ENCODE measurements at regions not wholly inside any gene's neighbourhood (a gene's known extent, or its start where the extent isn't known, plus 50 kb on each side); places are given as distances from the start of the nearest gene placed in this dataset.
"Not testable (repeated sequence)": the region's sequence is repeated elsewhere in the genome, so short reads cannot be mapped to it uniquely, and the experiment has no call there.

DNA sequence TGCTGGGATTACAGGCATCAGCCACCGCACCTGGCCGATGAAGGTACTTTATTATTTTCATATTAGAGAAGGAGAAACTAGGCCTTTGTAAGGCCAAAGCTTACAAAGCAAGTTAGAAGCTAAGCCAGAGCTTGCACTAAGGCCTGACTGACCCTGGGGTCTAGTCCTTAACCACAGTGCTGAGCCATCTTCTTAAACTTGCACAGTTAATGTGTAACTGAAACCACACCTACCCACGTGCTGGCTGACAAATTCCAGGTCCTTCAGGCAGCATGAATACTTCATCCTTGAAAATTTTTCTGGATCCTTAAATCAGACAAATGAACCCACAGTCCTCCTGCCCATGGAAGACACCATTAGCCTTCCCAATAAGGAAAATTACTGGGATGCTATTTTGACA is 880.6 kb downstream of the UQCRFS1 start:
- no peak for DNase-seq

DNA sequence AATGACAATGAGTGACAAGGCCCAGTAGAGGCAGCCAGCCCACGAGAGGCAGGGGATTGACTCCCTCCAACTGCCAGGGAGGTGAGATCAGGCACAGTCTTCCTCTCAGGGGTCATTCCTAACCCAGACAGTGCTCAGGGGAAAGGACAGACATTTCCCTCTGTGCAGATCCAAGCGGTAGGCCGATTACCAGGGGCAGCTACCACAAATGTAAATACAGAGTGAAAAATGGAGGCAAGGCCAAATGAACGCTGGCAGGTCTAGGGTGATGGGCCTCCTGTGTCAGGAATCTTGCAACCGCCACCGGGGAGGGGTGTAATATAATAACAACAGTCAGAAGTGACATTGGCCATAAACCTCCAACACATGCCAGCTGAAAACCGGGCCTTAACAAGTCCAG is 881.4 kb downstream of the UQCRFS1 start:
- no peak for DNase-seq

DNA sequence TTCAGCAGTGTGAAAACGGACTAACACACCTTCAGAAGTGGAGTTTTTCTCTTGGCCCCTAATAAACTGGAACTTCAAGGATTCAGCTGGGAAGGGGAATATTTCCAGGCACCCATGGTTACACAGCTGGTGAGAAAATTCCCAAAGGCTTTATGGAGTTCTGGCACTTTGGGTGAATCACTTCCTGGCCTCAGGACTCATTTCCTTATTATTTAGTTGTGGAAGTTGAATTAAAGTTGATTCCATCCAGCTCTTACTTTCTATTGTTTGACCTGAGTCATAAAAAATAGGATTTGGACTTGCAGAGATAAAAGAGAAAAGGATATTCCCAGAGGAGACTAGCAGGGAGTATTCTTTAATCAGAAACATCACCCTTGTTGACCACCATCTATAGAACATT is 882.1 kb downstream of the UQCRFS1 start:
- DNase-seq: no peak

DNA sequence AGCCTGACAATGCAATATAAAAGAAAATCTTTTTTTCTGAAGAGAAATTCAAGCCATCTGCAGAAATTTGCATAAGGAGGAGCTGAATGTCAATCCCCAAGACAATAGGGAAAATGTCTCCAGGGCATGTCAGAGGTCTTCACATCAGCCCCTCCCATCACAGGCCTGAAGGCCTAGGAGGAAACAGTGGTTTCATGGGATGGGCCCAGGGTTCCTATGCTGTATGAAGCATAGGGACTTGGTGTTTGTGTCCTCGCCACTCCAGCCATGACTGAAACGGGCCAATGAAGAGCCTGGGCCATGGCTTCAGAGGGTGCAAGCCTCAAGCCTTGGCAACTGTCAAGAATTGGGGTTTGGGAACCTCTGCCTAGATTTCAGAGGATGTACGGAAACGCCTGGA is 883.5 kb downstream of the UQCRFS1 start:
- DNase-seq: no peak

DNA sequence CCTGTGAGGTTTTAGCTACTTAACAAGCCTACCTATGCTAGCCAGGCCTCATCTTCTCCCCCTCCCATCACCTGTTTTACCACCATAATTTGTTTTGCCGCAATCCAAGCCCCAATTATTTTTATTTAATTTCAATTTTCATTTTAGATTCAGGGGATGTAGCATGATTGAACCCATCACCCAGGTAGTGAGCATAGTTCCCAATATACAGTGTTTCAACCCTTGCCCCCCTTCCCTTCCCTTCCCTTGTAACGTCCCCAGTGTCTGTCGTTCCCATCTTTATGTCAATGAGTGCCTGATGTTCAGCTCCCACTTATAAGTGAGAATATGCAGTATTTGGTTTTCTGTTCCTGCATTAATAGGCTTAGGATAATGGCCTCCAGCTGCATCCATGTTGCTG is 885.0 kb downstream of the UQCRFS1 start:
- no peak for DNase-seq

DNA sequence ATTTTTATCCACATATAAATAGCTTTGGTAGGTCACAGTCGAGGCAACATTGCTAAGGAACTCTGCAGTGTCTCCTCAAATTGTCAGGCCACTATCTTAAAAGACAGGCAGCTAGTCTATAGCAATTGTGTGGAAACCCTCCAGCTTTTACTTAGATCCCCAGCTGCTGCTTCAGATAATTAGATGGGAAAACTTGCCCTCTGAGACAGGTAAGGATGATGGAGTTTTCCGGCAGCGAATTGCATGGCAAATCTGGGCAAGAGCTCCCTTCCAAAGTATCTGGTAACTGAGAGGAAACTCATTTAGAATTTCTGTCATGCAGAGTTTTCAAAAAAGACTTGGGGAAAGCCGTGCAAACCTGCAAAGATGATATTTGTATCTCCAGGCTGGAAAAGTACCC is 886.2 kb downstream of the UQCRFS1 start:
- DNase-seq: no peak

DNA sequence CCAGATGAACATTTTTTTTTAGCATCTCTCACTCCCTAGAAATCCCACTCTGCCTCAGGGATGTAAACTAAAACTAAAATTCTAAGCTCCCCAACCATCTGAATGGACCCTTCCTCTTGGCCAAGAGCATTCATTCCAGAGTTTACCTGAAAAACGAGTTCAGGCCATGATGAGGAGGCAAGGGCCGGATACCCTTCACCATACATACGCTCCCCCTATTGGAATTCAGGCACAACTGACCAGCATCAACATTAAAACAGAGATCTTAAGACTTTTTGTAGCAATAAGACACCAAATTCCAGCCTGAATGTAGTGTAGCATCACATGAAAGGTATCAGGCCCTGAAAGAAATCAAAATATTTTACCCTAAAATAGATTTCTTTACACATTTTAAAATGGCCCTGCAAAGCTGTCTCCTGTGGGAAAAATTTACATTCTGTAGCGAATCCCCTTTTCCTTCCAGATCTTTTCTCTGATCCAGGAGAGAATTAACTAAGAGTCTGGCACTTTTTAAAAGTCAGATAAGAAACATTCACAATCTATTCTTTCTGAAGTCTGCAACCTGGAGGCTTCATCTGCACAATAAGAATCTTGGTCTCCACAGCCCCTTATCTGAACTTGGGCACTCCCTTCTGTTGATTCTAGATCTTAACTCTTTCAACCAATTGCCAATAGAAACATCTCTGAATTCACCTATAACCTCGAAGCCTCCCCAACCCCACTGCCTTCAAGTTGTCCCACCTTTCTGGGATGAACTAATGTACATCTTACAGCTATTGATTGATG is 888.5 kb downstream of the UQCRFS1 start:
- DNase-seq: no peak

DNA sequence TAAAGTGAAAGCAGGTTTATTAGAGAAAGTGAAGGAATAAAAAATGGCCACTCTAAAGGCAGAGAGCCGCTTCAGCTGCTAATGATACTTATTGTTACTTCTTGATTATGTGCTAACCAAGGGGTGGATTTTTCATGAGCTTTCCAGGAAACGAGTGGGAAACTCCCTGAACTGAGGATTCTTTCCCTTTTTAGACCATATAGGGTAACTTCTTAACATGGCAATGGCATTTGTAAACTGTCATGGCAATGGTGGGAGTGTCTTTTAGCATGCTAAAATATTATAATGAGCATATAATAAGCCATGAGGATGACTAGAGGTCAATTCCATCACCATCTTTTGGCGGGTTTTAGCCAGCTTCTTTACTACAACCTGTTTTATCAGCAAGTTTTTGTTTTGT is 890.0 kb downstream of the UQCRFS1 start:
- no peak for DNase-seq

DNA sequence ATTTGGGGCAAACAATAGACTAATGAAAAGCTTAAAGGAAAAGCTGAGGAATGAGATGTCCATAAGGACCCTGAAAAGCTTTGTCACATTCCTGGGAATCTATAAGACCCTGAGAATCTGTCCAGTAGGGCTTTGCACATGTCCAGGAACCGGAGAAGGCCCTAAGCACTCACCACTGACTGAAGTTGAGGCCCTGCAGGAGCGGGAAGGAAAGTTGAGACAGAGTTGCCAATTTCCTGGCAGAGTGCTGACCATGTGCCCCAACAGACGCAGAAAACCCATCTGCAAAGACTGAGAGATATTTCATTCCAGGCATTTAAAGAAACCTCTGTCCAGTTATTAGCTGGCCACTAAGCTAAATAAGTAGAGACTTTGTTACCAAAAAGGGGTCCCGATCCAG is 890.5 kb downstream of the UQCRFS1 start:
- DNase-seq: no peak

DNA sequence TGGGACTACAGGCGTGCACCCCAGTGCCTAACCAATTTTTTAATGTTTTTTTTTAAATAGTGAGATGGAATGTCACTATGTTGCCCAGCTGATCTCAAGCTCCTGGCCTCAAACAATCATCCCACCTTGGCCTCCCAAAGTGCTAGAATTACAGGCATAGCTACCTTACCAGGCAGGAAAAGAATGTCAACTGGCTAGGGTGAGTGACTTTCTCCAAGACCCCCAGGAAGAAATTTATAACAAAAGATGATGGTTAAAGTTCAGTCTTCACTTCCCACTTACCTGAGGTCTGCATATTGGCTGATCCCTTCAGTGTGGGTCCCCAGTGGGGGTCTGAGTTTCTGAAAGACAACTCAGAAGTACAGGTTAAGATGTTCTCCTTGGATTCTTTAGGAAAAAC is 893.0 kb downstream of the UQCRFS1 start:
- no peak for DNase-seq

DNA sequence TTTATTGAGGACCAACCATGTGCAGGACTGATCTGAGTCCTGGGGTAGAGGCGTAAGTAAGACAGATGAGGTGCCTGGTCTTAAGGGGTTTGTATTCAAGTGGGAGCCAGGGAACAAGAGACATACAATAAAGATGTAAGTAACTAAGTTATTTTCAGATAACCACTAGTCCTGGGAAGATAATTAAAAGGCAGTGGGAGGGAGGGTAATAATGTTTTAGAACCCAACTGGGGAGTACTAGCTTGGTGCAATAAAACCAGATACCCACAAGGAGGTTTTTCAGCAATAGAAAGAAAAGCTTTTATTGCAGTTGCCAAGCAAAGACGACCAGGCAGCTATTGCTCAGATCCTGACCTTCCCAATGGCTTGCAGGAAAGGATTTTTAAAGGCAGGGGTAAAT is 893.7 kb downstream of the UQCRFS1 start:
- DNase-seq: no peak

DNA sequence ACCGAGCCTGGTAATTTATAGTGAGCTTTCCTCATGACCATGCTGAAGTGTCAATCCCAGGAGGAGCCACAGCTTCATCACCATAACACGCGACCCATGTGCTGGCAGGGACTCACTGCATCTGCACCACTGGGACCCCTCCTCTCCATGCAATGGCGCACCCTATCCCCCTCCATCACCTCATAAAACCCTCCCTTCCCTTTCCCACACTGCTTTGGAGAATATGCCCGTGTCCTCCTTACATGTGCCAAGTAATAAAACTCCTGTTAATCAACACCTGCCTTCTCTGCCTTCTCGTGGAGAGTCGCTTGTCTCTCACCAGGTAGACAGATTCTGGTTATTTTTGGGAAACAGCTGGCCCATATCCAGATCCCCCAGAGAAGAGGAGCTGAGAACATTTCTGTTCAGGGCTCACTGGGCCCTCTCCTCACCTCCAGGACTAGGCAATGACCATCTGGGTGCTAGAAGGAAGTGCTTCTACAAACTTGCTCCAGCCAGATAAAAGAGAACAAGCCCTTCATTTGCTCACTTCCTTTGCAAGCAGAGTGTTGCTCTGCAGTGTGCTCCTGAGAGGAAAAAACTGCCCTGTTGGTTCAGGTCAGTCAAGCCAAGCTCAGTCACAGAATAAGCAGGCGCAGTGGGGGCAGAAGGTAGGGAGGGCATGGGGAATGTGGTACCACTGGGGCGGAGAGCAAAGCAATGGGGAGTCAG is 894.3 kb downstream of the UQCRFS1 start:
- no peak for DNase-seq

DNA sequence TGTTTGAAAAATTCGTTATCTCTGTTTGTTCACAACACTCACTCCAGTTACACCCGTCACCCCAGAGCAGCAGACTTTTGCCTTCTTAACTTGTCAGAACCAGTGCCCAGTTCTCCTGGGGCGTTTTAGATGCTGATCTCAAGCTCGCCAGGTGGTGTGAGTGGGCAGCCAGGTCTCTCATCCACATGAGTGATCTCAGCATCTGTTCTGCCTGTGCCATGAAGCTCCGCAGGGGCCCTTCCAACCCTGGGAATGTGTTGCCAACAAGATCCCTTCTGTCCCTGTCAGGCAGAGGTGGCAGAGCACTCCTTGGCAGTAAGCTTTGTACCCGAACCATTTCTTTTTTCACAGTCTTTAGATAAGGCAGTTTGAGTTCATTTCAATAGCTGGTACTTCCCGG is 896.5 kb downstream of the UQCRFS1 start:
- DNase-seq: no peak

DNA sequence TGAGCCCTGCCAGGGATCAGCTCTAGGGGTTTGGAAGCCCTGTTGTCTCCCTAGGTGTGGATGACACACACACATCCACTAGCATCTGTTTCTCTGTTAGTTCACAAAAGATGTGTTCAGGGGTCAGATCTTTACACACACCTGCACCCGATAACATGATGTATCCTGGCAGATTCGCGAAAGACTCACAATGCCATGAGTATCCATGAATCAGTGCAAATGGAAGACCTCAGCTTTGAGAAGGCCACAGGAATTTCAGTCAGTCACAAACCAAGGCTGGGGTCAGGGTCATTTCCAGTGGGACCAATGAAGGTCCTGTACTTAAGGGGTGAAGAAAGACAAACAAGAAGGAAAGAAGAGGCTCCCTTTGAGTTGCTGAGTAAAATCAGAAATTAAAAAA is 898.2 kb downstream of the UQCRFS1 start:
- no peak for DNase-seq

DNA sequence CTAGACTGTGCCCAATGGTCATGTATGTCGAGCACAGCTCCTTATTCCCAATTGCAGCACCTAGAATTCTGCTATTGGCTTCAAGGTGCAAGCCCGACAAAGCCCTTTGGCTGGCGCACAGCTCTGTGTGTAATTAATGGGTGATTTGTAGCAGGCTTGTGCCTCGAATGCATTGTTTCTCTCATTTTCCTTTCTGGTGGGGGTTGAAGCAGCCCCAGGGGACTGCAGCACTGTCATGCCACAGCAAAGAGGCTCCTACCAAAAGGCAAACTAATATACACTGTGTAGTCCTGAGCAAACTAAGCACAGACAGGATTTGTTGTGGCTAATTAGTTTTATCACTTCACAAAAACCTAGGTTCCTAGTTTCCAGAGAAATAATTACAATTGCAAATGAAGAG is 898.7 kb downstream of the UQCRFS1 start:
- no peak for DNase-seq

DNA sequence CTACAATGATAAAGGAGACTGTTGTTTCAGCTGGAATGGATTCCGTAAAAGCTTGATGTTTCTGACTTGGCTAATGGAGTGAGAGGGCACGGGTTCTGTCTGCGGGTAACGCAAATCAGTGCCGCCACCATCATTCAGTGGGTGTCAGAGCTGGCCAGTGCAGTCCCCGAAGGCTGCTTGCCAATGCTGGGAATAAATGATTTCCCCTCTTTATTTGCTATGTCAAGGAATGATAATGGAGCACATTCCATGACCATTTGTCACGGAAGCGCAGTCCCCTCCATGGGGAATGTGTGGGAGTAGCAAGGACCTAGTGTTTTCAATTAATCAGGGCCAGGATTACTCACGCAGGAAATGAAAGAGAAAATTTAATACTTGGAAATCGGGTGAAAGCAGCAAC is 899.3 kb downstream of the UQCRFS1 start:
- no peak for DNase-seq

DNA sequence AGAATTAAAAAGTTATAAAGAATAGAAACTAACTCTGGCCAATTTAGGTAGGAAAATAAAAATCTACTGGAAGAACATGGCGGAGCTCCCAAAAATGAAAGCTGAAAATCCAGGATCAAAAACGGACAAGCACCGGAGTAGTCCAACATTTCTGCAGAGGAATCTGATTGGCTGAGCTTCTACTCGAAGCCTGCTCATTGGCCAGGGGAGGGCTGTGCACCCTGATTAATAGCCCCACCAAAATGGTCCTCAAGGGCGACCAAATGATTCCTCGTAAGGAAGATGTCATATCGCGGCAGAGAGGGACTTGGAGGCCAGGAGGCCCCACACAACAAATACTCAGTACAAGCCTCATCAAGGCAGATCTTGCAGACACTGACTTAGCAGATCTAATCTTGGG is 900.7 kb downstream of the UQCRFS1 start:
- no peak for DNase-seq

DNA sequence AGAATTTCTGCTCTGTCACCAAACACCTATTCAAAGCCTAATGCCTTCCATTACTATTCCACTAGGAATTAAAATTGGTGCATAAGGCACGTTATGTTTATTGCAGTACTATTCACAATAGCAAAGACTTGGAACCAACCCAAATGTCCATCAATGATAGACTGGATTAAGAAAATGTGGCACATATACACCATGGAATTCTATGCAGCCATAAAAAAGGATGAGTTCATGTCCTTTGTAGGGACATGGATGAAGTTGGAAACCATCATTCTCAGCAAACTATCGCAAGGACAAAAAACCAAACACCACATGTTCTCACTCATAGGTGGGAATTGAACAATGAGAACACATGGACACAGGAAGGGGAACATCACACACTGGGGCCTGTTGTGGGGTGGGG is 902.1 kb downstream of the UQCRFS1 start:
- DNase-seq: not testable (repeated sequence)

DNA sequence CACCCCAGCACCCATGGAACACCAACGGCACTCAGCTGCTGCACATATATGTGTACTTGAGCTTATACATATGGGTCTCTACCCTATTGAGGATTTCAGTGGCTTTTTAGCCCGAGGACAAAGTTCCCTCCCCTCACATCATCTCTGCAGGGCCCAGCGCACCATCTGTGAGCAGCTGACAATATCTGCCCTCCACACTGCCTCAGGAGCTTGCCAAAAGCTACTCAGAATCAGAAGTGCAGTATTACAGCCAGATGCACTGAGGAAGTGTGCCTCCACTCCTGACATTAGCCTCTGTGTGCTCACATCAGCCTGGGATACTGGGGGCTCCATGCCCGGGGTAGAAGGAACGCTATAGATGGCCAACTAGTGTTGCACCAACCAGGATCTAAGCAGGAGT is 903.9 kb downstream of the UQCRFS1 start:
- DNase-seq: no peak

DNA sequence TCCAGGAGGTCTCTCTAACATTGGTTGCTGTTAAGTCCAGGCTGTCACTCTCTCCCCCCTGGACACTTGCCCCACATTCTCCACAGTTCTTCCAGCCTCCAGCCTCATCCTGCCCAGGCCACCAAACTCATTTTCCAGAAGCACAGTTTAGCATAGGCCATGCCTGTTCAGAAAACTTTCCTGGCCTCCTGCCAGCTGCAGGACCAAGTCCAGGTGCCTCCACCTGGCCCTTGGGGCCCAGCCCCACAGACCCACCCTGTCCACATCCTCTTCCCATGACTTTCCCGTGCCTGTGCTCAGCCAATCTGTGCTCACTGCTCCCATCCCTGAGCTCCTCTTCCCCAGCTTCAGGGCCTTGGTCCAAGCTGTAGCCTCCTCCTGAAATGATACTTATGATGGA is 905.0 kb downstream of the UQCRFS1 start:
- DNase-seq: no peak

DNA sequence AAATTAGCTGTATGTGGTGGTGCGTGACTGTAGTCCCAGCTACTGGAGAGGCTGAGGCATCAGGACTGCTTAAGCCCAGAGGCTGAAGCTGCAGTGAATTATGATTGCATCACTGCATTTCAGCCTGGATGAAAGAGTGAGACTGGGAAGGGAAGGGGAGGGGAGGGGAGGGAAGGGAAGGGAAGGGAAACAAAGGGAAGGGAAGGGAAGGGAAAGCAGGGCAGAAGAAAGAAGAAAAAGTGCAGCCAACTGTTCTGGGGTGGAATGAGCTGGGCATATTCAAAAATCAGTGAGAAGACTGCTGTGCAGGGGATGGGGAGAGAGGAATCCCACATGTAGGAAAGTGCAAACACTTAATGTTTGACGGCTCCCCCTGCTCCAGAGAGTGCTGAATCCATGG is 905.5 kb downstream of the UQCRFS1 start:
- no peak for DNase-seq

DNA sequence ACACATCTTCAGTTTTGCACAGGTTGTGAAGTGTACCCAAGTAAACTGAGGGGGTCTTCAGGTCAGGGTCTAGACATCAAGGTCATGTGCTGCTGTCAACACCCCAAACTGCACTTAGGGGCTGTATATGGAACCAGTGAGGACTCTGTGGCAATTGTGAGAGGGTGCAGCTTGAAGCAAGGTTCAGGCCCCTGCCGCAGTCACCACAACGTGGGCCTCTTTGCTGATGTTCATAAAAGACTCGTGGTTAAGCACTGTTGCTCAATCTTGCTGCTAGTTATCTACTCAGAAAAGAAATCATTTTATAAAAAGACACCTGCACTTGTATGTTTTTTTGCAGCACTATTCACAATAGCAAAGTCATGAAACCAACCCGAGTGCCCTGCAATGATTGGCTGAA is 907.4 kb downstream of the UQCRFS1 start:
- no peak for DNase-seq

DNA sequence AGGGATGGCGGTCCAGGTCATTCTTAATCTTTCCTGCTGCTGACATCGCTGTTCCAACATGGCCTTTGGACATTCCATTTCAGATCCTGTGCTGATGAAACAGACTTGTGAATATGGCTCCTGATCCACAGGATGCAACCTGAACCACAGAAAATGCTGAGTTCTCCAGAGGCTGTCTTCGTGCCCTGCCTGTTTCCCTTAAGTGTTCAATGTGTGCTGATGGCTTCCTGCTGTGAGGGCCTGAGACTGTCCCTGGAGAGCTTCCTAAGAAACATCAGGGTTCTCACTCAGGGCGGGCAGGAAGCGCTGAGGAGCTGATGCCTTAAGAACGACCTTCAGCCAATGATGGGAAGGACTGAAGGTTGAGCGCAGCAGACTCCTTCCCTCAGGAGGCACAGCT is 909.4 kb downstream of the UQCRFS1 start:
- DNase-seq: no peak

DNA sequence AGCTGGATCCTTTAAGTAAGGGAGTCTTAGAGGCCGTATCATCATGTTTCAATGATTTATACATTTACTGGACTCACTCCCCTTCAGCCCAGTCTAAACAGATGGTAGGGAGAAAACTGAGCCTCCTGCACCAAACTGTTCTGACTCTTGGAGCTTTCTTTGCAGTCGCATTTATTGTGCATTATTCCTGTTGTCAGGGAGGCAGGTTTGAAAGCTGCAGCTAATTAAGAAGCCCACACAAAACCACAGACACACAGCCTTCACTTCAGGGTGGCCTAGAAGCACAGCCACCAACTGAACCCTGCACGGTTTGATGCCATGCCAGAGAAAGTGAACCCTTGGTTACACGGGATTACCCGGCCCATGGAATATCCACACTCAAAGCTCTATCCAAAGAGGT is 911.0 kb downstream of the UQCRFS1 start:
- no peak for DNase-seq

DNA sequence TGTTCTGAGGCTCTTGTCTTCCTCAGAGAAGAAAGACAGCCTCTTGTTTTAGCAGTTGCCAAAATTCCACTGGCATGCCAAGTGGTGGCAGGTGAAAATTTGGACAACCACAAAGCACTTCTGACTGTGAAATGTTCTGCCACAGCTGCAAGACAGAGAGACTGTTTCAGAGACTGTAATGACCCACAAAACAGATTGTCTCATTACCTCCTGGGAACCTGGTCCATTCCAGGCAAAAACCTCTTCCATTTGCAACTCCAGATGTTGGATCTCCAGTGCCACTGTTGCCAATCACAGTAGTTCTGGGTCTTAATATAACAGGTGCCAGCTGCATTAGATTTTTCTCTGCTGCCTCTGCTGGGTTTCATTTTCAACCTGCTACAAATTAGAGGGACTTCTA is 911.5 kb downstream of the UQCRFS1 start:
- DNase-seq: no peak
